Fibroblast of villous mesenchyme (primary cell): ENCODE measurements at regions not wholly inside any gene's neighbourhood (a gene's known extent, or its start where the extent isn't known, plus 50 kb on each side); places are given as distances from the start of the nearest gene placed in this dataset.

Experiments
- DNase-seq: peaks from one replicate; pipeline ENCODE4 v3.0.0-alpha.2; 2010; ENCODE audit warnings: low read depth
- H3K4me3 ChIP-seq: 2 replicates; pipeline ENCODE4 v1.5.1; 2011; ENCODE audit warnings: low read depth, mild to moderate bottlenecking, low read length
- TF ChIP-seq, protein P1 (sequence below): IDR thresholded peaks from 2 replicates; pipeline ENCODE4 v1.5.1; 2012; ENCODE audit warnings: low read depth, mild to moderate bottlenecking, low read length; ENCODE audit not compliant: insufficient read depth

DNA sequence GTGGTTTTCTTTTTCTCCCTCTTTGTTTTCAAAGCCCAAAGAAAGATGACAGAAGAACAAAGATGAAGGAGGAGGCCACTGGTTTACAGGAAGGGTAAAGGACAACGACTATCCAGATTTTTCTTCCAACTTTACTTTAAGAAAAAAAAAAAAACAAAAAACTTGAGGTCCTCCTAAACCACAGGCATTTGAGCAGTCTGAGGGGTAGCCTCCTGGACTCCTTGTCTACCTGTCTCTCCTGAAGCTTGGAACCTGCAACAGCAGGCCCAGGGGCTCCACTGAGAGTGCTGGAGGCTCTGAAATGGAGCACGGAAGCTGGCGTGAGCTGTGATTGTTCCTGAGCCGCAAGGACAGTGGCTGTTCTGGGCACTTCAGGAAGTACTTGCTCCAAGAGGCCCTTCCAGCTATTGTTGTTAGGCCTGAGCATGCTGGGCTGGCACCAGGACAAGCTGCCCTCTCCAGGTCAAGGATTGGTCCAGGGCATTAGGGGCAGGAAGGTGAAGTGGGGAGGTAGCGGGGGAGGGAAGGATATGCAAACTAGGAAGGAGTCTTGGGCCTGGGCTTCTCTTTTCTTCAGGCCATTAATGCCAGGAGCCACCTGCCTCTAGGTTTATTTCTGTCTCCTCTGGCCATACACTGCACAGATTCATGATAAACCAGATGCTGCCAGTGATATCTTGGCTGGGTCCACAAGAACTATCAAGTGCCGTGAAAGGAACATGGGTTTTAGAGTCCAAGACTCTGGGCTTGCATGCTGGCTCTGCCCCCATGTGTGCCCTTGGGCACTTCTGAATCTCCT is 147.3 kb downstream of the CCDC34 start:
- no peak overlapping the region for H3K4me3 ChIP-seq
- TF ChIP-seq, protein P1, sequence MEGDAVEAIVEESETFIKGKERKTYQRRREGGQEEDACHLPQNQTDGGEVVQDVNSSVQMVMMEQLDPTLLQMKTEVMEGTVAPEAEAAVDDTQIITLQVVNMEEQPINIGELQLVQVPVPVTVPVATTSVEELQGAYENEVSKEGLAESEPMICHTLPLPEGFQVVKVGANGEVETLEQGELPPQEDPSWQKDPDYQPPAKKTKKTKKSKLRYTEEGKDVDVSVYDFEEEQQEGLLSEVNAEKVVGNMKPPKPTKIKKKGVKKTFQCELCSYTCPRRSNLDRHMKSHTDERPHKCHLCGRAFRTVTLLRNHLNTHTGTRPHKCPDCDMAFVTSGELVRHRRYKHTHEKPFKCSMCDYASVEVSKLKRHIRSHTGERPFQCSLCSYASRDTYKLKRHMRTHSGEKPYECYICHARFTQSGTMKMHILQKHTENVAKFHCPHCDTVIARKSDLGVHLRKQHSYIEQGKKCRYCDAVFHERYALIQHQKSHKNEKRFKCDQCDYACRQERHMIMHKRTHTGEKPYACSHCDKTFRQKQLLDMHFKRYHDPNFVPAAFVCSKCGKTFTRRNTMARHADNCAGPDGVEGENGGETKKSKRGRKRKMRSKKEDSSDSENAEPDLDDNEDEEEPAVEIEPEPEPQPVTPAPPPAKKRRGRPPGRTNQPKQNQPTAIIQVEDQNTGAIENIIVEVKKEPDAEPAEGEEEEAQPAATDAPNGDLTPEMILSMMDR = no peak
- DNase-seq = no peak

DNA sequence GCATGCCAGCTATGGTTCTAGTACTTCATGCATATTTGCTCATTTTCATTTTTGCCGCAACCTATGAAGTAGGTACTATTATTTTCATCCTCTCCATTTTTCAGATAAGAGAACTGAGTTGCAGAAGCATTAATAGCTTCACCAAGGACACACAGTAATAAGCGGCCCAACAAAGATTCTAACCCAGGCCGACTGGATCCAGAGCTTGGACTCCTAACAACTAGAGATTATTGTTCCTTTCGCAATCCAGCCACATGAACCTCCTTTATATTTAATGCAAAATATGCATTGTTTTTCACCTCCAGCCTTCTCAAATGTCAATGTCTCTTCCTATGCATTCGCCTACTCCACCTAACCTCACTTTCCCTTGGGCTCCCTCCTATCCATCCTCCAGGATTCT is 148.3 kb downstream of the CCDC34 start:
- H3K4me3 ChIP-seq = no peak overlapping the region
- DNase-seq = no peak
- TF ChIP-seq, protein P1 = no peak

DNA sequence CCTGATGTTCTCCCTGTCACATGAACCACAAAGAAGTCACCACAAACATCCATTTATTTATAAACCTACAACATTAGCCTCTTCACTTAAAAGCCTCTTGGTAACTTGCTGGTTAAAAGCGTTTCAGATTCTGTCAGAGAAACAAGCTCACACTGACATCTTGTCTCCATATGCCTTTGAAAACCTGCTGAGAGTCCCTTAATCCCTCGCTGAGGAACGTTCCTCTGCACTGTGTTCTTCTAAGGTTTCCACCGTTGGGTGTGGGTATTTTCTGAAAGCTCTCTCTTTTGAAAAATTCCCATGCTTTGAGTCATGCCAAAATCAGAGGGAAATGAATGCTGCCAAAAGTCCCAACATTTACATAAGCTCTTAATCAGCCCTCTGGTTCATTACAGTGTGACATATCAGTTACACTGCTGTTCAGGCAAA is 149.8 kb downstream of the CCDC34 start:
- TF ChIP-seq, protein P1 = no peak
- peak; percentile 91 for DNase-seq

DNA sequence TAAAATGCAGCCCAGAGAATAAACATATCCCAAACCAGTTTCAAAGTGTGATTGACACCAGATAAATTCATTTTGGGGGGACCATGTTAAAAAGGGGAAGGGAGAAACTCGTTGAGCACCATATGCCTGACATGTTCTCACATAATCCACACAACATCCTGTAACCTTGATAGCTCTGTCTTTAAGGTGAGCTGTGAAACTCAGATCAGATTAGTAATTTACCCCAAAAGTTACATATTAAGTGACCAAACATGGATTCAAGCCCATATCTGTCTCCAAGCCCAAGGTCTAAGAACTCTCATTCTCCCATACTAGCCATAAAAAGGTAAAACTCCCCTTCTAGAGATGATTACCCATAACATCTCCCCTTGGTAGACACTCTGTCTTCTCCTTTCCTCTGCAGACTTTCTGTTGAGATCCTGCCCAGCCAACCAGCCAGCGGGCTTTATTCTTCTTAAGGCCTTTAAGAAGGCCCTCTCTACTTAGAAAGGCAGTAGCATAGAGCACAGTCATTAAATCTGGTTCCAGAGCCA is 150.7 kb downstream of the CCDC34 start:
- TF ChIP-seq, protein P1 = no peak
- DNase-seq = no peak
- H3K4me3 ChIP-seq = no peak overlapping the region

More for the DNA sequence above, 149.8 kb downstream of the CCDC34 start:
- no peak overlapping the region for H3K4me3 ChIP-seq

DNA sequence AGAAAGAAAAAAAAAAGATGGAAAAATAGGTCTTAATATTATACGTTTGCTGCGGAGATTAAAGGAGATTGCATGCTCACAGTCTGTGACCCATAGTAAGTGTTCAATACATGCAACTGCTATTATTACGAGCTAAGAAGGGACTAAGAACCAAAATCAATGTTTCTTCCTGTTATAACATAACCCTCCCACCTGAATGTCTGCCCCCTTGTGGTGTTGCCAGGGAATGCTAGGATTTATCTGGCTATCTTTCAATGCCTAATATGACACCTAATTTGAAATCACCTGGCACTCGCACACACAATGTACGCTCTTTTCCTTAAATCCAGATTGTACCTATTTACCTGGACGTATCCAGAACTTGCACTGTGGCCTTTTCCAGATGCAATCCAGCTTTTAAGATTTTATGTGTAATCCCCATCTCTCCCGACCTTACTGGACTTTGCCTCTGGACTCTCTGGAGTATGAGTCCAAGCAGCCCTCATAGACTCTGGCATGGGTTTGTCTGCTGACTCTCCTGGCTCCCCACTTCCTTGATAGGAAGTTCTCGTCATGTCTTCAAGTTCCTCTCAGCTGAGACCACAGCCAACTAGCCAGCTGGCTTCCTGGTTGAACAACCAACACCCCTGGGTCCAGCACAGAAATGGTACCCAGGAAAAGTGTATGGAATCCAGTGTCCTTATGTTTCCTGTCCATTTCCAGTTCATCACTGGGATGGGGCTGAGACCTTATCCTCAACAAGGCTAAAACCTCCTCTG is 151.5 kb downstream of the CCDC34 start:
- DNase-seq = no peak
- TF ChIP-seq, protein P1 = peak; percentile 50
- H3K4me3 ChIP-seq = no peak overlapping the region

DNA sequence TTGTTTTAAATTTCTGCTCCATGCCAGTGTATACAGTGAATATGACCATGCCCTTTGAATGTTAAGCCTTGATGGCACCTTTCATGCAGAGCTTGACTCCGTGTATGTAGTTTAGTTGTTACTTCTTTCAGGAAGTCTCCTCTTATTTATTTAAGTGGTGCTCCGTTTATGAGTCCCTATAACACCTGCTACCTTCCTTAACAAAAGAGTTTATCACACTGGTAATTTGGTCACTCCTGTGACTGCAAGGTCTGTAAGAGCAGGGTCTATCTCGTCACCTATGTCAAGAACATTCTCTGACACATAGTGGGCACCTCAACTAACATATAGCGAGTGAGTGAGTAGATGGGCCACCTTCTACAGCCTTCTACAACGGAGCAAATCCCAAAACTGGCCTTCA is 152.5 kb downstream of the CCDC34 start:
- H3K4me3 ChIP-seq = no peak overlapping the region
- TF ChIP-seq, protein P1 = no peak
- DNase-seq = no peak
